GM21390 (cell line): ENCODE measurements at regions not wholly inside any gene's neighbourhood (a gene's known extent, or its start where the extent isn't known, plus 50 kb on each side); places are given as distances from the start of the nearest gene placed in this dataset.
A peak's percentile ranks its signal among the peaks of the same experiment; 100 is the strongest.
"Not testable (repeated sequence)": the region's sequence is repeated elsewhere in the genome, so short reads cannot be mapped to it uniquely, and the experiment has no call there.

Source experiments
- ATAC-seq: cut with Tn5 transposase; IDR thresholded peaks from one replicate; pipeline ENCODE4 v1.9.1; 2021; ENCODE audit not compliant: unreplicated experiment

DNA sequence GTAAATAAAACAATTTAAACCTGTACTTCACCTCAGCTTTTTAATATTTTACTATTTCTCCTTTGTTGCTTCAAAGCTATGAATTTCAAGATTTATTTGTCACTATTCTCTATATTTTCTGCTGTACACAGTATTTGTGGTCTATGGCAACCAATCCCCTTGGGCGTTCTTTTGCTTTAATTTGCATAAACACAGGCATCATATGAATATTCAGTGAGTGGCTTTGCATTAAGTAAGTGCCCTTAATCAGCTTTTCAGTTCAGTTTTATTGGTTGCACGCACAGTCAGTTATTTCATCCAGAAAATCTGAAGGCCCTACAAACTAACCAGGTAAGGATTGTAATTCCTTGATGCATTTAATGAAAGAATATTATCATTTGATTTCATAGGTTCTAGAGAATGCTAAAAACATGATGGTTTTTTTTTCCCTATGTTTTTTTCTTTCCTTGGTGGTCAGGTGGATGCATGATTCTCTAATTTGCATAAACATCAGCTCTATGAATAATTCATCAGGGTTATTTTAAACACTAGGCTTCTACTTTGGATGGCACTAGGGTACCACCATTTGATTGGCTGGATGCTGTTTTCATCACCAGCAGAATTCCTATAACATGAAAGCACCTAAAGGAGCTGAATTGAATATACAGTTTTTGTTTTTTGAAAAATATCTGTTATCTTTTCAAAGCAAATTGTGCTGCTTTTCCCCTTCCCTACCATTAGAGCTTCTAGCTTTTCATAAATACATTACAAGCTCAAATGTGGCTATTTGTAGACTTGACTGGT, 249.2 kb upstream of the CCNH start:
- no peak for ATAC-seq

DNA sequence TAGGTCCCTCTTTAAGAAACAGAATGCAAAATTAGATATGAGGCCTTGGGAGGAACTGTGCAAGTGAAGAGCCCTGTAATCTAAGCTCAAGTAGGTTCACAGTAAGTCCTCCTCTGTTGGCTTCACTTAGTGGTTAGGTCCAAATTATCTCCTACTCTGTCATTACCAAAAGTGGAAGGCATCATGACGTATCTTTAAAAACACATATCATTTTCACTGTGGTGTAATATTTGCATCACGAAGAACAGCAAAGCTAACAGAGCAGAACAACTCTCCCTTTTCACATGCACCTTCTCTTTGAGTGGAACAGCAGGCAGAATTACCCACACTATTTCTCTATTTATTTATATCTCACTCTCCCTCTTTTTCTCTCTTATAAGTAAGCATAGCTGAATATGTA, 240.5 kb upstream of the CCNH start:
- ATAC-seq = no peak

DNA sequence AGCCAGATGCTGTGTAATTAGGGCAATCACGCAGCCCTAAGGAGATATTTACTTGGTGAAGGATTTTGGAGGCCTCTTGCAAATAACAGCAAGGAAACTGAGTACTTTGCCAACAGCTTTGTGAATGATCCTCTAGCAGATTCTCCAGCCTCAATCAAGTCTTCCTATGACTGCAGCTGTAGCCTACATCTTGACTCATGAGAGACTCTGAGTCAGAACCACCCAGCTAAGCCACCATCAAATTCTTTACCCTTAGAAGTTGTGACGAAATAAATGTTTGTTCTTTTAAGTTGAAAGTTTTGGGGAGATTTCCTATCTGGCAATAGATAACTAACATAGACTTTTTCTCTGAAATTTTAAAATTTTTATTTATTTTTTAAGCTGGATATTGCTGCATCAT, 237.6 kb upstream of the CCNH start:
- ATAC-seq = no peak

DNA sequence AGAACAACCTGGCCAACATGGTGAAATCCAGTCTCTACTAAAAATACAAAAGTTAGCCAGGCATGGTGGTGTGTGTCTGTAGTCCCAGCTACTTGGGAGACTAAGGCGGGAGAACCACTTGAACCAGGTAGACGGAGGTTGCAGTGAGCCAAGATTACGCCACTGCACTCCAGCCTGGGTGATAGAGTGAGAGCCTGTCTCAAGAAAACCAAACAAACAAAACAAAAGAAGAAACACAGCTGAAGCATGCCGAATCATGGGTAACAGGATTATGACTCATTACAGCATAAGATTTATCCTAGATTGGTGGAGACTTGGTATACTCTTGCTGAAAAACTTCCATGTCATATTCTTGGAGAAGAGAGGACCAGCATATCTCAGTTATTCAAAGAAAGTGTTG, 236.7 kb upstream of the CCNH start:
- ATAC-seq = no peak

DNA sequence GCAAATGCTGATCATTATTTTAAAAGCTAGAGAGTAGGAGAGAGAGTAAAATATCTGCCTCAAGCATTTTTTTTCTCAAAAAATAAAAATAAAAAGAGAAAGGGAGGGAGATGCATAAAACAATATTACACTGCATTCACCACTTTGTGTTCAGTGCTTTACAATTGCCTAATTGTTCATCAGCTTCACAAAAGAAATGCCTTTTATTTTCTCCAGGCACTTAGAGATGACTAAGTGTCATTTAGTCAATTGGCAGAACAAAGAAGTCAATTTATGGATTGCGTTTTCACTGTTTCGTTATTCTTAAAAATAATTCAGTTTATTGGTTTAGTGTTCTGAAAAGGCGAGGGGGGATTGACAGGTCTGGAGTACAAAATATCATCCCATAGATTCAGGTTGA, 232.5 kb upstream of the CCNH start:
- no peak for ATAC-seq

DNA sequence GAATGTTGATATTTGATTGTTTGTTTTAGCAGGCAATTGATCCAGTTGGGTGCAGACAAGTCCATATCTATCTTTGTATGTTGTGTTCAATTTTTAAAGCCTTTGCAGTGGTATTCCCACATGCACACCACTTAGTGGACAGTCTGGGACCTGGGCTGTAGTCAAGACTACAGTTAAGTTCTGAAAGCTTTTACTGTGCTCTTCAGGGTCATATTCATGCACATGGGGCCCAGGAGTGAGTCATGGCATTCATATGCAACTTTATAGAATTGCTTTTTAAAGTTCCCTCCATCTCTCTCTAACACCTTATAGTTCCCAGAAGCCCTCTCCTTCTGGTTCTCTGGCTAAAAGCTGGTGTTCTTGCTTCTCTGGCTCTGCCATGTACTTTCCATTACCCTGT, 228.2 kb upstream of the CCNH start:
- ATAC-seq = no peak

DNA sequence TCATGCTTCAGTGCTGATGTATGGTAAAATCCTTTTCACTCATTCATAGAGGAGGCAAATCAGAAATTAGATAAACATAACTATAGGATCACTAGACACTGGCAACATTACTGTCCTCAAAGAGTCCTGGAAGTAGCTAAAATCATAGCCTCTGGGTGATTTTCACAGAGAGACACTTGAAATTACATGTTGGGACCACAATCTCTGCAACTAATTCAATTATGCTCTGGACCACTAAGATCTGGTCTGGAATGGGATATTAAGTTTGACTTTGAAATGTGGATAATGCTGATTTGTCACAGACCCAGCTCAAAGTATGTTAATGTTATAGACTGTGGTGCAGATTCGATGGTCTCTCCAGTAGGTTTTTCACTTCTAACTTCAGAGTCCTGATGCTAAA, 214.6 kb upstream of the CCNH start:
- no peak for ATAC-seq

DNA sequence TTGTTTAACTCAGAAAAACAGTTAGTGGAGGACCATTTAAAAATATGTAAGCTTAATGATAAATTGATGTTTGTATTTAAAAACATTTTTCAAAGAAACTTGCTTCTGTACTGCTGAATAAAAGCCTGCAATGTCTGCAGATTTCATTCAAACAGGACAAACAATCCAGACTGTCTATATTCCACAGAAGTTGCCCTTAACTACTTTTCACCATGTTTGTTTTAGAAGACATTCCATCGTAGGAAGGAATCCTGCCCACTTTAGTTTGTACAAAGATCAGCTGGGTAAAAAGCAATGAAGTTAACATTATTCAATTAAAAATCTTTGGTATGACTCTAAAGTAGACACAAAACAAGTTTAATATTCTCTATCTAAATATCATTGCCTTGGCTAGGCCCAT, 195.7 kb upstream of the CCNH start:
- no peak for ATAC-seq

DNA sequence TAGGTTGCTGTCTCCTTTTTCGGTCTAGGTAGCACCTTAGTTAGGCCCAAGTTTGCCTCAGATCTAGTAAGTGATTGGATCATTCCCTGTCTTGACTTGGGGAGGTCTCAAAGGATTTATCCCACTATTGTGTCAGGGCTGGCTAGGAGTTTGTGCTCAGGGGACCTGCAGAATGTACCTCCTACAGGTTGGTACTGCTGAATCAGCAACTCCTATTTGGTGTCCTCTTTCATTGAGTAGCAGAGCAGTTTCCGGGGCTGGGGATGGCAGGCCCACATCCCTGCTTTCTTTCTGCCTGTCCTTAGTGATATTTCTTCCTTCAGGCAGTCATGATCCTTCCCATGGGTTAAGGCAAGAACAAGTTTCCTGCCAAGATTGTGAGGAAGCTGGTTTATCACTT, 192.9 kb upstream of the CCNH start:
- ATAC-seq = no peak

DNA sequence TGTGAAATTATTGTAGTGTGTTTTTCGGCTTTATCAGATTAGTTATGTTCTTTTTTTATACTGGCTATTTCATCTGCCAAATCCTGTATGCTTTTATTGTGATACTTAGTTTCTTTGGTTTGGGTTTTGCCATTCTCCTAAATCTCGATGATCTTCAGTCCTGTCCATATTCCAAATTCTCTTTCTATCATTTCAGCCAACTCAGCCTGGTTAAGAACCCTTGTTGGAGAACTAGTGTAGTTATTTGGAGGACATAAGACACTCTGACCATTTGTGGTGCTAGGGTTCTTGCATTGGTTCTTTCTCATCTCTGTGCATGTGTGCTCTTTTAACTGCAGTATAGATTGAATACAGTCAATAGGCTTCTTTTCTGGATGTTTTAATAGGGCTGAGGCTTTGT, 187.0 kb upstream of the CCNH start:
- no peak for ATAC-seq

DNA sequence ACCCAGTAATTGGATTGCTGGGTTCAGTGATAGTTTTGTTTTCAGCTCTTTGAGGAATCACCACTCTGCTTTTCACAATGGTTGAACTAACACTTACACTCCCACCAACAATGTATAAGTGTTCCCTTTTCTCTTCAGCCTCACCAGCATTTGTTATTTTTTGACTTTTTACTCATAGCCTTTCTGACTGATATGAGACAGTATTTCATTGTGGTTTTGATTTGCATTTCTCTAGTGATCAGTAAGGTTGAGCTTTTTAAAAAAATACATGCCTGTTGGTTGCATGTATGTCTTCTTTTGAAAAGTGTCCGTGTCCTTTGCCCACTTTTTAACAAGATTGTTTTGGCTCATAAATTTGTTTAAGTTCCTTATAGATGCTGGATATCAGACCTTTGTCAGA, 185.7 kb upstream of the CCNH start:
- ATAC-seq = no peak

DNA sequence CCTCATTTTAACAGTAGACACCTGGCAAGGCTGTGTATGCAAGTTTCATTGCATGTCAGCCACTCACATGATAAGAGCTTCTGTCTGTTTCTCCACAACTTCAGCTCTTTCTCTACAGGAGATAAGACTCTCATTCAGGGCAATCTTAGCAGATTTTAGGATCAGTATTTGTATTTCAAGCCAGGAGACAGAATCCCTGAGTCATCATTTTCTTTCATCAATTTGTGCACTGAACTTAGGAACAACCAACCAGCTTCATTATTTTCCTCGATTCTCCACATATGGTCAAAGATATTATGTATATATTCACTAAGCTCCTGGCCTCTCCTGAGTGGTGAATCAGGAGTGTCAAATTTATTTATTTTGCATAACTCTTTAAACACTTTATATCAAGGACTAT, 181.8 kb upstream of the CCNH start:
- no peak for ATAC-seq

DNA sequence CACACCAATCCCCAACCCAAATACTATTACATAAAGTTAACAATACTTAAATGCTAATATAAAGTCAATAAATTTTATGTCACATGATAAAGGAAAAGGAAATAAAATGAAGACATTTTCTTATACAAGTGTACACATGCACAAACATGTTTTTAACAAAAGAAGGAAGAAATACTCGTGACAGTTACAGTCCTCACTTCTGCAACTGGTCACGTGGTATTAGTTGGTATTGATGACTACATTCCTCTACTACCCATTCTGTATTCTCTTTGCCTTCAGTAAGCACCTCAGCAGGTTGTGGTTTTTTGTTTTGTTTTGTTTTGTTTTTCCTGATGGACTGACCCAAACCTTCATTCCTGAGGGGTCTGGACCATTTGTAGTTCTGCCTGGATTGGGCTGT, 176.9 kb upstream of the CCNH start:
- no peak for ATAC-seq

DNA sequence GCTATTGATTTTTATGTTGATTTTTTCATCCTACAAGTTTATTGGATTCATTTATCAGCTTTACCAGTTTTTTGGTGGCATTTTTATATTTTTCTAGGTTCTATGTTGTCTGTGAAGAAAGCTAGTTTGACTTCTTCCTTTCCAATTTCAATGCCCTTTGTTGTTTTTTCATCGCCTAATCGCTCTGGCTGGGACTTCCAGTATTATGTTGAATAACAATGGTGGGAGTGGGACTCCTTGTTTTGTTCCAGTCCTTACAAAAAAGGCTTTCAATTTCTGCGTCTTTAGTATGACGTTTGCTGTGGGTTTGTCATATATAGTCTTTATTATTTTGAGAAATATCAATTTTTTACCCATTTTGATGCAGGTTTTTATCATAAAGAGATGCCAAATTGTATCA, 175.6 kb upstream of the CCNH start:
- no peak for ATAC-seq

DNA sequence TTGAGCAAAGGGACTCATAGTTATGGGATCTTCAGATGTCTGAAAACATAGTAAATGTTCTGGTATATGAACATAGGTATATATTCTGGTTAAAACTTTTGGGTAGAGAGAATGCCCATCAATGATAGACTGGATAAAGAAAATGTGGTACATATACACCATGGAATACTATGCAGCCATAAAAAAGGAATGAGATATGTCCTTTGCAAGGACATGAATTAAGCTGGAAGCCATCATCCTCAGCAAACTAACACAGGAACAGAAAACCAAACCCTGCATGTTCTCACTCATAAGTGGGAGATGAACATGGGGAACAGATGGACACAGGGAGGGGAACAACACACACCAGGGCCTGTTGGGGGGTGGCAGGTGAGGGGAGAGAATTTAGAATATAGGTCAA, 171.0 kb upstream of the CCNH start:
- ATAC-seq = not testable (repeated sequence)

DNA sequence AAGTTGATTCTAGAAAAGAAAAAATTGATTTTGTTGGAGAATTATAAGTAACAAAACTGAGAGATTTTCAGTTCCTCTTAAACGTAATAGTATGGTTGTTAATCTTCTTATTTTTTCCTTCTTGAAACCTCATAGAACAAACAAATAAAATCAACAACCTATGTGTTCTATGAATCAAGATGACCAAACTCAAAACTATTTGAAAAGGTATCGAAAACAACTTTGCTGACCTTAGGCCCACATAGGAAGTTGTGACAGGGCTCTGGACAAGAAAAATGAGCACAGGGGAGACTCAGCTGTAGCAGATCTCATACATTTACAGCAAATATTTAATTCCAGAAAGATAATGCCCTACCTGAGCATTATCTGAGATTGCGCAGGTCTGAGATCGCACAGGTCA, 169.4 kb upstream of the CCNH start:
- ATAC-seq = no peak

DNA sequence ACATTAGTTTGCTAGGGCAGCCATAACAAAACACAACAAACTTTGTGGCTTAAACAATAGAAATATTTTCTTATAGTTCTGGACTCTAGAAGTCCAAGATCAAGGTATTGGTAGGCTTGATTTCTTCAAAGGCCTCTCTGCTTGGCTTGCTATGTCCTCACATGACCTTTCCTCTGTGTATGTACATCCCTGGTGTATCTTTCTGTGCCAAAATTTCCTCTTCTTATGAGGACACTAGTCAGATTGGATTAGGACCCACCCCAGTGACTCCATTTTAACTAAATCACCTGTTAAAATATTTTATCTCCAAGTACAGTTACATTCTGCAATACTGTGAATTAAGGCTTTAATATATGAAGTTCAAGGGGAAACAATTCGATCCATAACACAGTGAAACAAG, 168.9 kb upstream of the CCNH start:
- ATAC-seq = no peak

DNA sequence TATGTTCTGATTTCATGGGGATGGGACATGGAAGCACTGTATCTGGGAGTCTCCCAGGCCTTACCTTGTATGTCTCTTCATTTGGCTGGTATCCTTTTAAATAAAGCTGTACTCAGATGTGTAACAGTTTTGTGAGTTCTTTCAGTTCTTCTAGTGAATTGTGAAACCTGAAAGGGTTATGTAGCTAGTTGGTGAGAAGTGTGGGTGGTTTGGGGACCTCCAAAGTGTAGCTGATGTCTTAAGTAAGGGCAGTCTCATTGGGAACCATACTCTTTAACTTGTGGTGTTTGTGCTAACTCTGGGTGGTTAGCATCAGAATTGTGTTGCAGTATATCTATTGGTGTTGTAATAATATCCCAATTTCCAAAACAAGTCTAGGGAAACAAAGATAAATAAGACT, 166.9 kb upstream of the CCNH start:
- ATAC-seq = no peak

DNA sequence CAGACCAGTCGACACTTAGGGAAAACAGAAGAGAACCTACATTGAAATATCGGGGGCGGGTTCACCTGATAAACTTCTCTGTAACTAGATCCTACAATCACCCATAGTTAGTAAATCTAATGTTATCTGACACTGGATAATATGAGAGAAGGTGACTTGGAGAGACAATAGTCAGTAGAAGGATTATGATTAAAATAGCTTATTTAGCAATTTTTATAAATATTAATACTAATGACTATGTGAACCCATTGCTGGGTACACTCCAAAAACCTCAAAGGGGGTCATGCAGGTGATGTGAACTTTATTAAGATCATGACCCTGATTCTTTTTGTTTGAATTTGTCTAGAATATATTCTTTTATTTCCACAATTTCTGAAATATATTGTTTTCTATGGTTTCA, 164.1 kb upstream of the CCNH start:
- ATAC-seq = no peak

DNA sequence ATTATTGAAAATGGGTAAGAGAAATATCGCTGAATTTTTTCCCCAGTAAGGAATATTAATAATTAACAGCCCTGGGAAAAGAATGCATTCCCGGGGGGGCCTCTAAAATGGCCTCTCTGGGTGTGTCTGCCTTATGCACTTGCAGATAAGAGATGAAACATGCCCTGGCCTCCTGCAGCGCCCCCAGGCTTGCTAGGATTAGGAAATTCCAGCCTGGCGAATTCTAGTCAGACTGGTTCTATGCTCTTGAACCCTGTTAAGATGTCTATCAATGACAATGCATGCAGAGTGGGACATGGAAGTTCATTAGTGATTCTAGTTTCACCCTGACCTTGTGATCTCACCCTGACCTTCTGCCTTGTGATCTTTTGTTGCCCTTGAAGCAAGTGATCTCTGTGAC, 163.6 kb upstream of the CCNH start:
- not testable (repeated sequence) for ATAC-seq

DNA sequence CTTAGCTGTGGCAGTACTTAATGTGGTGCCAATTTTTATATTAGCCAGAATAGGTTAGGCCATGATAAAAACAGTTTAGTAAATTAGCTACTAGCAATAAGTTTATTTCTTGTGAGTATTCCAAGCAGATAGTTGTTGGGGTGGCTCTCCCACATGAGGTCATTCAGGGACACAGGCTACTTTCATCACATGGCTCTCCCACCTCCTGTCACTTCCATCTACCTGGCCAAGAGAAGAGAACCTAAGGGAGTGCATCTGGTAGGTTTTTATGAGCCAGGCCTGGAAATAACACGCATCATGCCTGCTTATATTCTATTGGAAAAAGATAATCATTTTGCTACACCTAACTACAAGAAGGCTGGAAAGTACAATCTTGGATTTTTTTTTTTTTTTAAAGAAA, 161.4 kb upstream of the CCNH start:
- ATAC-seq = no peak

DNA sequence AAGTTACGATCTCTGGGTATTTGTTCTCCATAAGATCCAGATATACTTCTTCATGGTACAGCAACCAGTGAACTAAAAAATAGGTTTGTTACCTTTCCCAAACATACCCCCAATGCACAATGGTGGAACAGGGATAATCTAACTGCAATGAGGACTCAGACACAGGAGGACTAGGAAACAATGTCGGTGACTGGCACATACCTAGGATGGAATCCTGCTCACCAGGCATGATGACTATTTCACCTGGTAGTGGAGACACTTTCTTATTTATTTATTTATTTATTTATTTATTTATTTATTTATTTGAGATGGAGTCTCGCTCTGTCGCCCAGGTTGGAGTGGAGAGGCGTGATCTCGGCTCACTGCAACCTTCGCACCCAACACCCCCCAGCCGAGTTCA, 159.9 kb upstream of the CCNH start:
- ATAC-seq = no peak

DNA sequence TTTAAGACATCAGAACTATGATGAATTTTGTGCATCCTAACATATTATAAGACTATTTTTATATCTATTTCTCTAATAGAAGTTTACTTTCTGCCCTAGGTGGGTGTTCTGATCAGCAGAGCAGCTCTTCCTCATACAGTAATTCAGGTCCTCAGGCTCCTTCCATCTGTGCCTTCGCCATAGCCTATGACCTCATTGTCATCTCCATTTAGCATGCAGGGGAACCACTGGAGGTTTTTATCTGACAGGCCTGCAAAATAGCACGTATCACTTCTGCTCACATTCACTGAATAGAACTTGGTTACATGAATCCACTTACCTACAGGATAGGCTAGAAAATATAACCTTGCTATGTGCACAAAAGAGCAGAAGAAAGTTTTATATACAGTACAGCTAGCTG, 159.4 kb upstream of the CCNH start:
- ATAC-seq = no peak

DNA sequence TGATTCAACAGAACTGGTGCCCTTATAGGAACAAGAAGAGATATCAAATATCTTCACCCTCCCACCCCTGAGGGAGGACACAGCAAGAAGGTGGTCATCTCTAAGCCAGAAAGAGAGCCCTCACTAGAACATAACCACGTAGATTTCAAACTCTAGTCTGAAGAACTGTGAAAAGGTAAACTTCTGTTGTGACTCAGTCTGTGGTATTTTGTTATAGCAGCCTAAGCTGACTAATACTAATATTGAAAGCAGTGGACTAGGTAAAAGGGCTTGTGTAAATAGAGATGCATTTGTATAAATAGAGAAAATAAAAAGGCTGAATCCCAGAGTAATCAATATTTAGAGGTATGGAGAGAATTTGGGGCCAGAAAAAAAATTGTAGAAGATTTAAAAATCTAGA, 157.6 kb upstream of the CCNH start:
- peak; percentile 56 for ATAC-seq
